T-helper 17 cell (primary cell): ENCODE measurements at regions not wholly inside any gene's neighbourhood (a gene's known extent, or its start where the extent isn't known, plus 50 kb on each side); places are given as distances from the start of the nearest gene placed in this dataset.

Source experiments
- ATAC-seq: fragments of 150-1000 bp; cut with Tn5 transposase; 2 replicates; pipeline ENCODE4 v1.10.0; 2021; ENCODE audit warnings: mild to moderate bottlenecking, moderate library complexity
- DNase-seq, 3 donors: peaks; one replicate each; pipeline versions ENCODE4 v3.0.0 to v3.0.0-alpha.2; 2020 to 2021
- H3K9me3 ChIP-seq: one replicate; pipeline ENCODE4 v1.7.0; 2013; ENCODE audit warnings: low read length, mild to moderate bottlenecking; ENCODE audit not compliant: control insufficient read depth, poor library complexity, severe bottlenecking
- H3K27ac Mint-ChIP-seq: one replicate; pipeline ENCODE4 v1.8.0; 2022; ENCODE audit warnings: mild to moderate bottlenecking, moderate library complexity, mixed read lengths
- H3K27me3 Mint-ChIP-seq: one replicate; pipeline ENCODE4 v1.8.0; 2022; ENCODE audit warnings: mixed read lengths
- H3K36me3 Mint-ChIP-seq: one replicate; pipeline ENCODE4 v1.8.0; 2022; ENCODE audit warnings: low read depth, mixed read lengths
- H3K4me1 Mint-ChIP-seq: one replicate; pipeline ENCODE4 v1.8.0; 2022; ENCODE audit warnings: mild to moderate bottlenecking, mixed read lengths
- H3K4me3 Mint-ChIP-seq: one replicate; pipeline ENCODE4 v1.8.0; 2022; ENCODE audit warnings: mild to moderate bottlenecking, moderate library complexity, mixed read lengths

DNA sequence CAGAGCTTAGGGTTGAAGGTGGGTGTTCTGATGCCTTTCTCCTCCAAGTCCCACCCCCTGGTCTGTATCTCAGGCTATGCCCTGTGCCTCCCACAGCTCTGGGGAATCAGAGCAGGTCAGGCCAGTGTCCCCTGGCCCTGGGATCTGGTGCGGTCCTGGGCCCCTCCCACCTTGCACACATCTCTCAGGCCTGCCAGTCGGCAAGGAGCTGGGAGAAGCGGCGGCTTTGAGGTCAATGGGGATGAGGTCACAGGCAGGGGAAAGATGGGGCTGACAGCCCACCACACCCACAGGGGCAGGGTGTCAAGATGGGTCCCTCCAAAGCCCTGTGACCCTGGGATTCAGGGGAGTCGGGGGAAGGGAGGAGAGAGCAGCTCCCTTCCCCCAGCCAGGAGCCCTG is 65.4 kb upstream of the CASZ1 start:
- peaks cover 15% of the 10 kb centered on the region for H3K4me1 Mint-ChIP-seq
- no peak for ATAC-seq
- no peak overlapping the region for H3K27ac Mint-ChIP-seq
- no peak for DNase-seq
- peaks cover 4% of the 10 kb centered on the region for H3K36me3 Mint-ChIP-seq
- no peaks in the 10 kb centered on the region for H3K9me3 ChIP-seq
- H3K4me3 Mint-ChIP-seq, result no peak overlapping the region
- H3K27me3 Mint-ChIP-seq, result peaks cover 50% of the 10 kb centered on the region

DNA sequence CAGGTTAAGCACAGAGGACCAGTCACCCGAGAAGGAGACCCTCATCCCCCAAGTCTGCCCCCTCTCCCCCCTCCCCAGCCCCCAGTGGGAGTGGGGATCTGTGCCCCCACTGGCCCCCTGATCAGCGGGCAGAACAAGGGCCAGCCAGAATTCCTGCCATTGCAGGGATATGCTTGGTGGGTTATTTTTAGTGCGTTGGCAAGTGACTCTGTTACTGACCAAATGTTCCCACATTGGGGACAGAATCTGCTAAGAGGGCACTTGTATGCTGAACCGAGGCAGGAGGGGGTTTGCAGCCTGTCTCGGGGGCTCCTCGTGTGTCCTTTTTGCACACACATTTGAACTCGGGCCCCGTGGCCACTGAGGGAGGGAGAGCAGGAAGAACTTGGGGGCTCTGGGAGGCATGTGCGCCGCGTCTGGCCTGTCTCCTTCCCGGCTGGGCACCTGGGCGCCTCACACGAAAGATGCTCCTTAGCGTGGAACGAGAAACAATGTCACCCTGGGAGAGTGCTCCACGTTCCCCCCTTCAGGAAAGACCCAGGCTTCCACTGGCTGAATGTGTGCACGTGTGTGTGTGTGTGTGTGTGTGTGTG is 66.4 kb upstream of the CASZ1 start:
- Mint-ChIP-seq H3K27me3 (peaks cover 56% of the 10 kb centered on the region), H3K4me3 (no peak overlapping the region), H3K36me3 (peaks cover 4% of the 10 kb centered on the region), H3K4me1 (peaks cover 18% of the 10 kb centered on the region), H3K27ac (no peak overlapping the region)
- no peak for DNase-seq
- no peaks in the 10 kb centered on the region for H3K9me3 ChIP-seq
- no peak for ATAC-seq

DNA sequence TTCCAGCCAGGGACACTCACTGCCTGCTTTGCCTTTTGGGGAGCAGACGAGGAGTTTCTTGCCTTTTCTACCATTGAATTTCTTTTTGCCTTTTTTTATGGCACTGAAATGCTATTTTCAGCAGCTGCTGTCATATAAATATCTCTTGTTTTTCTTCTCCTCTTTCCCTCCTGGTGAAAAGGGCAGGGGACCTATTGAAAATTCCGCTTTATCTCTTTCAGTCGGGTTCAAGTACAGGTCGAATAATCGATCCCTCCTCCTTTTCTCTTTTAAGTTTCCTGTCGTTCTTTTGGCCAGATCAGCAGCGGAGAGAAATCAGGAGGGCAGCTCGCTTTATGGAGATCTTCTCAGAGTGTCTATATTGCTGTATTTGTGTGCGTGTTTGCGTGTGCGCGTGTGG is 67.4 kb upstream of the CASZ1 start:
- Mint-ChIP-seq H3K4me3 (no peak overlapping the region), H3K36me3 (peaks cover 4% of the 10 kb centered on the region), H3K27me3 (peaks cover 67% of the 10 kb centered on the region), H3K4me1 (peaks cover 18% of the 10 kb centered on the region), H3K27ac (no peak overlapping the region)
- DNase-seq (no peak), ATAC-seq (no peak)
- H3K9me3 ChIP-seq, result no peaks in the 10 kb centered on the region

DNA sequence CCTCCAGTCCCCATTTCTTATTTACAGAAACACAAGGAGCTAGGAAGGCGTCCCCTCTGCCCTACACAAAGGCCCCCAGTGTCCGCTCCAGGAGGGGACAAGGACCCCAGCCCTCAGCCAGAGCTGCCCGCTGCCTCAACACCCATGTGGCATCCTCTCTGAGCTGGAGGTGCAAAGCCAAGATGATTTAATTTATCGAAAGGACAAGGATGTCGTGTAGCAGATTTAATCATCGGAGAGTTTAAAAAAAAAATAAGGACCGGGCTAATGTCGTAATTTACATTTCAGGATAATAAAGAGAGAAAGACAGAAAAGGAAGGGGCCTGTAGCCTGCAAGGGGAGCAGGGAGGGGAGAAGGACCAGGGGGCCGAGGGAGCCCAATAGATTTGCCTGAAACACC is 68.3 kb upstream of the CASZ1 start:
- no peaks in the 10 kb centered on the region for H3K9me3 ChIP-seq
- Mint-ChIP-seq H3K36me3 (peaks cover 4% of the 10 kb centered on the region), H3K4me1 (peaks cover 18% of the 10 kb centered on the region), H3K27me3 (peaks cover 72% of the 10 kb centered on the region), H3K27ac (no peak overlapping the region), H3K4me3 (no peak overlapping the region)
- ATAC-seq, result no peak
- no peak for DNase-seq

DNA sequence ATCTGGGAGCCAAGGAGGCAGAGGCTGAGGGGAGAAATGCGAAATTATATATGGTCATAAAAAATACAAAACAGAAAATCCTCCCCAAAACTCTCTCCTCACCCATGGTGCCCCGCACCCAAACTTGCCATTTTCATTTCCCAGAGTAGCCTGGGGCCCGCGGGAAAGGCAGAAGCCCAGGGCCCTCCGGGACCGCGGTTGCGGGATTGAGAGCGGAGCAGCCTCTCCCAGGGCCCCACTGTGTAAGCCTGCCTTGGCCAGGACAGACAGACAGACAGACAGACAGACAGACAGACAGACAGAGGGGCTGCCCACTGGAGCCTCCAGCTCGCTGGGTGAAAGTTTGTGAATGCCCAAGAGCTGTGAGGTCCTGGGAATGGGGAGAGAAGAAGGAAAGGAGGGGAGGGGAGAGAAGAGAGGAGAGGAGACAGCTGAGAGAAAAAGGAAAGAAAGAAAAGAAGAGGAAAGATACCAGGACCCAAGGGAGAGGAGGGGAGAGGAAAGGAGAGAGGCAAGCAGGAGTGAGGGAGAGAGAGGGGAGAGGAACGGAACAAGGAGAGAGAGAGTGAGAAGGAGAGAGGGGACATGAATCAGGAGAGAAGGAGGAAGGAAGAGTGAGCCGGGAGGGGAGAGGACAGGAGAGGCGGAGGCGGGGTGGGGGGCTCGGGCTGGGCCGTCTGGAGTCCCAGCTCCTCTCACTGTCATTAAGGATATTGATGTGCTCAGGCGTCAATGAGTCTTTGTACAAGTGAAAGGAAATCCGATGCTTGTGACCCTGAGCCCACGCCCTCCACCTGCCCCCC is 69.3 kb upstream of the CASZ1 start:
- ATAC-seq, result no peak
- Mint-ChIP-seq H3K4me3 (peak overlapping the region; percentile 83), H3K36me3 (peaks cover 4% of the 10 kb centered on the region), H3K4me1 (peaks cover 18% of the 10 kb centered on the region), H3K27me3 (peaks cover 70% of the 10 kb centered on the region), H3K27ac (no peak overlapping the region)
- no peak for DNase-seq
- no peaks in the 10 kb centered on the region for H3K9me3 ChIP-seq

DNA sequence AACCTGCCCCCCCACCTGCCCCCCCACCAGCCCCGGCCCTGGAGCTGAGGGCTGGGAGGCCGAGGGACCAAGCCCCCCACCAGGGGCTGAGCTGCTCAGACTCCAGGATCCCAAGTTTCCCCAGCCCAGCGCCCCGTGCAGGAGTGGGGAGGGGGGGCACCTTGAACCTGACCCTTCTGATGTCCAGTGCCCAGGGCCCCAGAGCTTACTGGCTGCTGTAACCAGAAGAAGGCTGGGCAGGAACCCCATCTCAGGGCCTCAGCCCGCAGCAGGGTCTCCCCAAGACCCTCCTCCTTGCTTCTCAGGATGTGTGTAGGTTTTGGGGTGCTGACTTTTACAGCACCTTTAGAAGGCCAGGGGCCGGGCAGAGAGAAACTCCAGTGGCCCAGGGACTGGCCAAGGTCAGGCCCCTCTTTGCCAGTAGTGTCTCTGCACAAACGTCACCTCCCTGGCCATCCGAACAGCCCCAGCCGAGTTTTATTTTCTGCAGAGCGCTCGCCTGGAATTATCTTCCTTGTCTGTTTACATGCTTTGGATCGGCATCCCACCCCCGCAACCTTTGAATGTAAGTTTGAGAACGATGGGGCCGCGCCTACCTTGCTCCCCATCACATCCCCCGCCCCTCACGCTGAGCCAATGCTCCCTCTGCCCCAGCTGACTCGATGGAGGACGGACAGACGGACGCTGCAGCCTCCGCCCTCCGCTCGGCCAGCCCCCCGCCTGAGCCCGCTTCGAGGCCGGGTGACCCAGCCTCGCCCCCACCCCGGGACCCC is 70.1 kb upstream of the CASZ1 start:
- ATAC-seq, result peak; percentile 44
- Mint-ChIP-seq H3K36me3 (peaks cover 4% of the 10 kb centered on the region), H3K27ac (no peak overlapping the region), H3K4me1 (peaks cover 18% of the 10 kb centered on the region), H3K27me3 (peaks cover 71% of the 10 kb centered on the region), H3K4me3 (peak overlapping the region; percentile 77)
- no peaks in the 10 kb centered on the region for H3K9me3 ChIP-seq
- DNase-seq, result peak in 1 of 3 donors; percentile 12

DNA sequence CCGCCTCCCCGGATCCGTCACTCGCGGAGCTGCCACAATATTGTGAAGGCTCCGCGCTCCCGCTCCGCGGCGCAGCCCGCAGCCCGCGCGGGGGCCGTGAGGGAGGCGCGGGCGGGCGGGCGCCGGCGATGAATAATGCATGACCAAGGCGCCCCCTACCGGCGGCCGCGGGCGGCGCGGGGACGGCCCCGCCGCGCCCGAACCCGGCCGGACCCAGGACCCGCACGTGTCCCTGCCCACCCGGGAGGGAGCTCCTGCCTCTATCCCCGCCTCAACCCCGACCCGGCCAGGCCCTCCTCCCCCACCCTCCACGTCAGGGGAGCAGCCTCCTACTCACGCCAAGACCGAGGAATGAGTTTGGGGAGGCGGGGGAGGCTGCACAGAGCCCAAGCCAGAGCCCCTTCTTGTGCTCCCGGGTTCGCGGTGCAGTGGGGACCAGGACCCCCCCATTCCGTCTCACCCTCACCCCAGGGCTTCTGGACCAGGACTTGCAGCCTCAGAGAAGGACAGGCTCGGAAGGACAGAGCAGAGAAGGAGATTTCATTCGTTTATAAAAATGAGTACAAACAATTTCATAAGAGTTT is 70.8 kb upstream of the CASZ1 start:
- H3K4me3 Mint-ChIP-seq, result peak overlapping the region; percentile 83
- H3K4me1 Mint-ChIP-seq, result peaks cover 18% of the 10 kb centered on the region
- DNase-seq, result peak; percentile 51 to 66 (median 65)
- H3K36me3 Mint-ChIP-seq, result peaks cover 4% of the 10 kb centered on the region
- H3K27me3 Mint-ChIP-seq, result peaks cover 72% of the 10 kb centered on the region
- no peak overlapping the region for H3K27ac Mint-ChIP-seq
- ATAC-seq, result peak; percentile 90
- H3K9me3 ChIP-seq, result no peaks in the 10 kb centered on the region

DNA sequence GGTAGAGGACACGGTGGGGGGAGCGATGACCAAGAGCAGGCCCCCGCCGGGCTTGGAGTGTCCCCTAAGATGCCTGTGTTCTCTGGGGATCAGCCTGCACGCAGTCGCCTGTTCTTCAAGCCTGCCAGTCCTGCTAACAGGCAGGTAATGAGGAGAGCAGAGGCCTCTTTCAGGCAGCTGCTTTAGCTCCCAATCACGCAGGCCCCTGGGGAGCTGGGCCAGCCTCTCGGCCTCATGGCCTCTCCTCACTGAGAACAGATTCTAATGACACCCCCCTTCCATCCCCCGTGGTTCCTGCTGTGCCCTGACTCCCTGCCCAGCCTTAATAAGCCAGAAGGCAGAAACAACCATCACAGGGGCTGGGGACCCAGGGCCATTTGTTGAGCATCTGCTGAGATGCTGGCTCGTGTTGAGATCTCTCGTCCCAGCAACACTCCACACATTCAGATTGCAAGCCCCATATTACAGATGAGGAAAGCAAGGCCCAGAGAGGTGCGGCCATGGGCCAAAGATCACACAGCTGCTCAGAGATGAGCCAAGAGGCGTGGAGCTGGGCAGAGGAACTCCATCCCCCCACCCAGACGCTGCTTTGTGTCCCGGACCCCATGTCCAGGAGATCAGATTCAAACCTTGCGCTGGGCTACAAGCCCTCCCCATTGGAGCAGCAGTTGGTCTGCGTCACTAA is 71.6 kb upstream of the CASZ1 start:
- no peak for ATAC-seq
- Mint-ChIP-seq H3K4me3 (peak overlapping the region; percentile 83), H3K4me1 (peaks cover 18% of the 10 kb centered on the region), H3K36me3 (peaks cover 4% of the 10 kb centered on the region), H3K27me3 (peaks cover 70% of the 10 kb centered on the region), H3K27ac (peak overlapping the region; percentile 29)
- DNase-seq, result no peak
- no peaks in the 10 kb centered on the region for H3K9me3 ChIP-seq

DNA sequence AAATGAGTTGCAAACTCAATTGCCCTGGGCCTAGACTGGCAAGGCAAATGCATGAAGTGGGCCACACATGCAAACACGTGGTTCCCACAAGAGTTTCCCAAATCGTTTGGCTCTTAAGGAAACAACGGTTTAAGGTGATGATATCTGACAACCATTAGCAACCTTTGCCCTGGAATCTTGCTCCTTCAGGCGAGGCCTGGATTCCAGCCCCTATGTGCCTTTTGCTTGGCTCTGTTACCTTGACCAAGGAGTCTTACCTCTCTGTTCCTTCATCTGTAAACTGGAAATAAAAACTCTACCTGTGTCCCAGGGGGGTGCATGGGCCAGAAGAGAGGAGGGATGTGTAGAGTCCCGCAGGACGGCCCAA is 72.1 kb upstream of the CASZ1 start:
- no peak for DNase-seq
- H3K9me3 ChIP-seq, result no peaks in the 10 kb centered on the region
- H3K4me3 Mint-ChIP-seq, result no peak overlapping the region
- H3K27ac Mint-ChIP-seq, result no peak overlapping the region
- ATAC-seq, result no peak
- H3K27me3 Mint-ChIP-seq, result peaks cover 68% of the 10 kb centered on the region
- H3K4me1 Mint-ChIP-seq, result peaks cover 18% of the 10 kb centered on the region
- H3K36me3 Mint-ChIP-seq, result peaks cover 4% of the 10 kb centered on the region

DNA sequence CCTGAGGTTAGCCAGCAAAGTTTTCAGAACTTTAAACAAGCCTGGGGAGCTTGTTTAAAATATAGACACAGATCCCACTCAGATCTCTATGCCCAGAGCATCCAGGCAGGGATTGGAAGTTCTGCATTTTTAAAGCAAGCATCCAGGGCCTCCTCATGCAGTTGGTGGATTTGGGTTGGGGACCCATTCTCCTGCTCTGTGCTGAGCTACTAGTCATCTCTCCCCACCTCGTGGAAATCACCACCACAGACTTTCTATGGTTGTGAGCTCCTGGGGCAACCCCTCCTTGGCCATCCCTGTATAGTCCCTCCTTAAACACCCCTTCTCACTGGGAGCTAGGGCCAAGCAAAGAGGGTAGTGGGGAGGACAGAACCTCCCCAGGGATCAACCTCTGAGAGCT is 73.5 kb upstream of the CASZ1 start:
- no peak overlapping the region for H3K4me3 Mint-ChIP-seq
- H3K27me3 Mint-ChIP-seq, result peaks cover 66% of the 10 kb centered on the region
- ATAC-seq, result no peak

DNA sequence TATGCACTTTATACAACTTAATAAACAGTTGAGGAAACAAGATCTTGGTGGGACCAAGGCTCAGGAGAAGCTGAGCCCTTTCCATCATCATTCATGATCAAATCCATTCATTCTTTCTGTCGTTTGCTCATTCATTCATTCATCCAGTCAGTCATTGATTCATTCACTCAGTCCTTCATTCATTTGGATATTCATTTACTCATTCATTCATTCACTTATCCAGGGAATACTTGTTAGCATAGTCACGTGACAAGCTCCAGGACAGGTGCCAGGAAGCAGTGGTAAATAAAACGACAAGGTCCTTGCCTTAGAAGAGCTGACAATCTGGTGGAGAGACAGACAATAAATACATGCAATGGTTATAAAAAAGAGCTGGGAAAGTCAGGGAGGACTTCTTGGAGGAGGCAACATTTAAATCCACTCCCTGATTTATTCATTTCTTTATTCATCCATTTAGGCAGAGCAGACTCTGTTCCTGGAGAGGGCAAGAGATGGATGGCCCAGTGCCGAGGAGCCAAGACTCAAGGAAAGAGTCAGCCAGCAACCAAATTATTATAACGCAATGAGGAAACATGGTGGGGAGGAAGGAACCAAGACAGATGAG is 74.1 kb upstream of the CASZ1 start:
- no peak overlapping the region for H3K27ac Mint-ChIP-seq
- no peak overlapping the region for H3K4me3 Mint-ChIP-seq
- ATAC-seq (no peak), DNase-seq (no peak)
- no peaks in the 10 kb centered on the region for H3K9me3 ChIP-seq
- H3K36me3 Mint-ChIP-seq, result peaks cover 4% of the 10 kb centered on the region
- peaks cover 9% of the 10 kb centered on the region for H3K4me1 Mint-ChIP-seq
- H3K27me3 Mint-ChIP-seq, result peaks cover 60% of the 10 kb centered on the region

More for the DNA sequence above, 73.5 kb upstream of the CASZ1 start:
- DNase-seq, result no peak
- H3K36me3 Mint-ChIP-seq, result peaks cover 4% of the 10 kb centered on the region
- peaks cover 9% of the 10 kb centered on the region for H3K4me1 Mint-ChIP-seq
- H3K27ac Mint-ChIP-seq, result no peak overlapping the region
- H3K9me3 ChIP-seq, result no peaks in the 10 kb centered on the region

DNA sequence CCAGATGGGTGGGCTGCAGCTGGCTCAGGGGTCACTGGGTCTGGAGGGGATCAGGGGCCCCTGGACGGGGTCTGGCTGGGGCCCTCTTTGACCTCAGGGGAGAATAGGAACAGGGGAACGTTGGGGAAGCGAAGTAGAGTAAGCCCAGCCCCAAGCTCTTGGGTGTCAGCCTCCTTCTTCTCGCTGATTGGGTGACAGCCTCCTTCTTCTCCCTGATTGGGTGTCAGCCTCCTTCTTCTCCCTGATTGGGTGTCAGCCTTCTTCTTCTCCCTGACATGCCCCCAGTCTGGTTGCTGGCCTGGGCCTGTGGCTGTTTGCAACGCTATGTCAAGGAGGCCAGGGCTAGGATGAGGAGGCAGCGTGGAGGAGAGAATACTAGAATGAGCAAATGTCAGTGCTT is 76.7 kb upstream of the CASZ1 start:
- no peak overlapping the region for H3K4me3 Mint-ChIP-seq
- ATAC-seq, result no peak
- no peaks in the 10 kb centered on the region for H3K9me3 ChIP-seq
- H3K27ac Mint-ChIP-seq, result no peak overlapping the region
- H3K27me3 Mint-ChIP-seq, result peaks cover 45% of the 10 kb centered on the region
- no peaks in the 10 kb centered on the region for H3K4me1 Mint-ChIP-seq
- no peaks in the 10 kb centered on the region for H3K36me3 Mint-ChIP-seq
- DNase-seq, result no peak
